GM12873 (cell line): ENCODE measurements at regions not wholly inside any gene's neighbourhood (a gene's known extent, or its start where the extent isn't known, plus 50 kb on each side); places are given as distances from the start of the nearest gene placed in this dataset.

Experiments used
- TF ChIP-seq, protein P1 (sequence below): IDR thresholded peaks from 2 replicates; pipeline ENCODE4 v1.5.1; 2012; ENCODE audit warnings: low read depth, mild to moderate bottlenecking, moderate library complexity, low read length, control low read depth; ENCODE audit not compliant: insufficient read depth; ENCODE audit errors: missing control alignments

GRCh38 chr2:81163583-81163982 is 859.0 kb upstream of the LRRTM1 start:
- TF ChIP-seq, protein P1, sequence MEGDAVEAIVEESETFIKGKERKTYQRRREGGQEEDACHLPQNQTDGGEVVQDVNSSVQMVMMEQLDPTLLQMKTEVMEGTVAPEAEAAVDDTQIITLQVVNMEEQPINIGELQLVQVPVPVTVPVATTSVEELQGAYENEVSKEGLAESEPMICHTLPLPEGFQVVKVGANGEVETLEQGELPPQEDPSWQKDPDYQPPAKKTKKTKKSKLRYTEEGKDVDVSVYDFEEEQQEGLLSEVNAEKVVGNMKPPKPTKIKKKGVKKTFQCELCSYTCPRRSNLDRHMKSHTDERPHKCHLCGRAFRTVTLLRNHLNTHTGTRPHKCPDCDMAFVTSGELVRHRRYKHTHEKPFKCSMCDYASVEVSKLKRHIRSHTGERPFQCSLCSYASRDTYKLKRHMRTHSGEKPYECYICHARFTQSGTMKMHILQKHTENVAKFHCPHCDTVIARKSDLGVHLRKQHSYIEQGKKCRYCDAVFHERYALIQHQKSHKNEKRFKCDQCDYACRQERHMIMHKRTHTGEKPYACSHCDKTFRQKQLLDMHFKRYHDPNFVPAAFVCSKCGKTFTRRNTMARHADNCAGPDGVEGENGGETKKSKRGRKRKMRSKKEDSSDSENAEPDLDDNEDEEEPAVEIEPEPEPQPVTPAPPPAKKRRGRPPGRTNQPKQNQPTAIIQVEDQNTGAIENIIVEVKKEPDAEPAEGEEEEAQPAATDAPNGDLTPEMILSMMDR, result no peak

DNA sequence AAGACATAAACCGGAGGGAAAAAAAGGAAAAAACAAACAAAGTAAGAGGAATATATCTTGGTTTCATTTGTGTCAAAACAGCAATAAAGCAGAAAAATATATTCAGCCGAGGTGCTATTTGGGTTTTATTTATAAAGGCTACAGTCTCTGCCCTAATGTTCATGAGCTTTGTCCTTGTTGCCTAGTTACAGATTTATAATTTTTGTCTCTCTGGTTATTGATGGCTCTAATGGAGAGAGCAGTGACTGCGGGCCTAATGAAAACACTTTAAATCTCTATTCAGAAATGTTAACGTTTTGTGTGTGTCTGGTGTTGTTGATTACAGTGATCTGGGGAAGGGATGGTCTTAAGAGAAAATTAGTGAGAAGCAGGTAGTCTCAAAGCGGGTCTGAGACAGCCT is 854.0 kb upstream of the LRRTM1 start:
- TF ChIP-seq, protein P1, result no peak

- TF ChIP-seq, protein P1, result no peak
Observed at GRCh38 chr2:81148323-81148722, 843.8 kb upstream of the LRRTM1 start.

DNA sequence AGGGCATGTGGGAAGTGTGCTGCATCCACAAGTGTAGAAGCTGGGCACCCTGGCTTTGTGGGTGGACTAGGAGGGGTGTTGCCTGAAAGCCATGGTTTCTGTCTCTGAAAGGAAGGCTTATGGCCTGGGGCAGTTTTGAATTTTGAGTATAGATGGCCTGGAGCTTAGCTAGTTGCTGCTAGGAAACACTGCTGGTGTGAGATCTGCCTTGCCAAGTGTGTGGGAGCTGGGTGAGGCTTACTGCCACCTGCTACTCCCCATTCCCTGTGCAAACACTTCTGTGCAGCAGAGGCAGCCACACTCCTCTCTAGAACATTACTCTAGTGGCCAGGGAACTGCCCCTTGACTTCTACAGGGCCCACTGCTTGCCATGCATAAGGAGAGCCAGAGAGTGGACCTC is 831.7 kb upstream of the LRRTM1 start:
- TF ChIP-seq, protein P1, result no peak

GRCh38 chr2:81097361-81097760 is 792.8 kb upstream of the LRRTM1 start:
- TF ChIP-seq, protein P1, result no peak

- TF ChIP-seq, protein P1, result no peak
Observed at GRCh38 chr2:81093031-81093430, 788.5 kb upstream of the LRRTM1 start.

DNA sequence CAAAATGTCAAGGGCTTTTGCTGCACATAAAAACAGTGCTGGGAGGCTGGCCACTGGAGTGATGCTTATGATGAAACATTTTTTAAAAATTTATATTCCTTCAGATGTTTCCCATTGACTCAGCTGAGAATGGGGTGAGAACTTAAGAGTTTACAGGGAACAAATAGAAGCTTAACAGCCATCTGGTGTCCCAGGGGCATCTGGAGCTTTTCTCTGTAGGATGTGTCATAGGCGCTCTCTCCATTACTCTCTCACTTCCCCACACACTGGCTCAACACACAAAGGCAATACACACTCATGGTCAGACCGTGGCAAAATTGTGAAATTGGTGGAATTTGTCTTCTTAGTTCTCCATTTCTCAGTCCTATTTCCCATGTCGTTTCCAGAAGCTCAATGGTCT is 783.1 kb upstream of the LRRTM1 start:
- TF ChIP-seq, protein P1, result no peak
